Lower leg skin (tissue), 4 donors: ENCODE measurements at regions not wholly inside any gene's neighbourhood (a gene's known extent, or its start where the extent isn't known, plus 50 kb on each side); places are given as distances from the start of the nearest gene placed in this dataset.

Experiments used
- DNase-seq, 2 donors: peaks; one replicate each; pipeline ENCODE4 v3.0.0-alpha.2; 2019; ENCODE audit warnings: low spot score in 2 of 2
- H3K4me3 ChIP-seq: fragments of 200-600 bp; sonication (generic); 2 replicates; pipeline ENCODE4 v1.5.1; 2017; ENCODE audit warnings: mild to moderate bottlenecking, low read depth; ENCODE audit not compliant: poor library complexity, severe bottlenecking
- POLR2A ChIP-seq, 2 donors: fragments of 450-650 bp; IDR thresholded peaks; one replicate each; pipeline ENCODE4 v1.6.1; 2016 to 2017; ENCODE audit warnings: antibody characterized with exemption in 2 of 2, mild to moderate bottlenecking in 1 of 2, moderate library complexity in 1 of 2
- WGBS, 2 donors: methylation state at CpG; one replicate each; pipeline ENCODE4 v1.1.5; 2018; 5-methylcytosine and 5-hydroxymethylcytosine counted together
- intact Hi-C: fragments of 100-400 bp; cut with DNase I; formaldehyde crosslinking; loops from one replicate; pipeline ENCODE4 v1.15.0; 2023; ENCODE audit warnings: low total_unique reads
- TF ChIP-seq, protein P1 (sequence below), 3 donors: fragments of 450-650 bp; IDR thresholded peaks; one replicate each; pipeline ENCODE4 v1.5.1; 2016; ENCODE audit warnings: antibody characterized with exemption in 3 of 3, mild to moderate bottlenecking in 3 of 3, moderate library complexity in 2 of 3

- no peak for TF ChIP-seq POLR2A (IDR thresholded peaks at IDR 0.05)
- TF ChIP-seq, protein P1, sequence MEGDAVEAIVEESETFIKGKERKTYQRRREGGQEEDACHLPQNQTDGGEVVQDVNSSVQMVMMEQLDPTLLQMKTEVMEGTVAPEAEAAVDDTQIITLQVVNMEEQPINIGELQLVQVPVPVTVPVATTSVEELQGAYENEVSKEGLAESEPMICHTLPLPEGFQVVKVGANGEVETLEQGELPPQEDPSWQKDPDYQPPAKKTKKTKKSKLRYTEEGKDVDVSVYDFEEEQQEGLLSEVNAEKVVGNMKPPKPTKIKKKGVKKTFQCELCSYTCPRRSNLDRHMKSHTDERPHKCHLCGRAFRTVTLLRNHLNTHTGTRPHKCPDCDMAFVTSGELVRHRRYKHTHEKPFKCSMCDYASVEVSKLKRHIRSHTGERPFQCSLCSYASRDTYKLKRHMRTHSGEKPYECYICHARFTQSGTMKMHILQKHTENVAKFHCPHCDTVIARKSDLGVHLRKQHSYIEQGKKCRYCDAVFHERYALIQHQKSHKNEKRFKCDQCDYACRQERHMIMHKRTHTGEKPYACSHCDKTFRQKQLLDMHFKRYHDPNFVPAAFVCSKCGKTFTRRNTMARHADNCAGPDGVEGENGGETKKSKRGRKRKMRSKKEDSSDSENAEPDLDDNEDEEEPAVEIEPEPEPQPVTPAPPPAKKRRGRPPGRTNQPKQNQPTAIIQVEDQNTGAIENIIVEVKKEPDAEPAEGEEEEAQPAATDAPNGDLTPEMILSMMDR (IDR thresholded peaks at IDR 0.05) = no peak
- intact Hi-C loops = no loop called here
- H3K4me3 ChIP-seq = no peak overlapping the region
- 73 to 91% methylated on average over 2 of the region's 2 CpGs for WGBS, 2 donors
- no peak for DNase-seq
Measured at GRCh38 chr5:82694711-82695285, 382.4 kb downstream of the TMEM167A start.

DNA sequence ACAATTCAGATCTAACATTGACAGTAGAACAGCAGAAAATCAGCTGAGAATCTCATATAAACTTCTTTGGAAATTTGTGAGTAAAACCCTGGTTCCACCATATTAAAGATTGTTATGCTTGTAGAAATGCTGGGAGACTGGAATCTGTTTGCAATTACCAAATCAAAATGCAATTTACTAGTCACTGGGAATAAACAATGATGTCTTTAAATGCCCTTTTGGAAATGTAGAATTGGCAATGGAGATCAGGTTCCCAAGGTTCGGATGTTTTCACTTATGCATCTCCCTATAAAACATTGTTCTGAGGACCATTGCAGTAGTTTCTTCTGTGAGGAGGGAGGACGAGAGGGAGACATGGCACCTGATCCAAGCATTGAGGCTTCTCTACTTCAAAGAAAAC lies 384.4 kb downstream of the TMEM167A start:
- TF ChIP-seq, protein P1 (IDR thresholded peaks at IDR 0.05) = no peak
- TF ChIP-seq POLR2A (IDR thresholded peaks at IDR 0.05) = no peak
- DNase-seq = no peak
- WGBS, 2 donors = 41 to 64% methylated on average over 2 of the region's 2 CpGs
- intact Hi-C loops = no loop called here
- H3K4me3 ChIP-seq = no peak overlapping the region

DNA sequence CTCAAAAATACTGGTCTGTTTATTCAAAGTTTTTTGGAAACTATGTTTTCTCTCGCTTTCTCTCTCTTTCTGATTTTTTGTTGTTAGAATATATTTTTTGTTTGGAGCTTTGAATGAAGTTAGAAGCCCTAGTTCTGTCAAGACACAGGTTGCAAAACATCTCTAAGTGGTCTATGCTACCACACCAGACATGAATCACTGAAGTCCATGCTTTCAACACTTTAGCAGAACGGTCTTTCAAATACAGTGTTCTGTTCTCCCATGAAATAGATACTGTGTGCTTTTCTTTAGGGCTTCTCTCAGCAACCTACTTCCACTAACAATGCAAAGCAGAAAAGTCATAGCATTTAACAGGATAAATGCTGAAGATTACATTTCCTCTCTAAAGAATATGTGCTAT lies 392.5 kb downstream of the TMEM167A start:
- intact Hi-C loops = no loop called here
- no peak overlapping the region for H3K4me3 ChIP-seq
- DNase-seq = no peak
- TF ChIP-seq, protein P1 (IDR thresholded peaks at IDR 0.05) = no peak
- TF ChIP-seq POLR2A (IDR thresholded peaks at IDR 0.05) = no peak
- 85 to 96% methylated on average over 2 of the region's 2 CpGs for WGBS, 2 donors

DNA sequence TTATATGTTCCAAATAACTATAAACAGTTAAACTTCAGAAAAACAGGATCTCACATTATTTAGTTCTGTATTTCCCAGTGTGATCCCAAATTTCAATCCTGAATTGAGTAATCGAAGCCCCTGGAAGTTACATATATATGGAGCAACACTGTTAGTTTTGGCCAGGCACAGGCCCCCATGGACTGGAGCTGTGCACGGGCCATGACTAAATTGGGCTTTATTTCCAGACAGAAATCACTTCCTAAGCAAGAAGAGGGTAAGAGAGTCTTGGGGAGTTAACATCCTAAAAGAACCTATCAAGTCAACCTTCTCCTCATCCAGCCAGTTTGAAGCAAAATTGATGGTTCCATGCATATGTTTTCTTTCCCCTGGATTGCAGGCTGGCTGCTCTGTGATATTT lies 393.0 kb downstream of the TMEM167A start:
- TF ChIP-seq, protein P1 (IDR thresholded peaks at IDR 0.05) = no peak
- no peak for TF ChIP-seq POLR2A (IDR thresholded peaks at IDR 0.05)
- intact Hi-C loops = no loop called here
- no peak for DNase-seq
- H3K4me3 ChIP-seq = no peak overlapping the region
- WGBS, 2 donors = 78 to 79% methylated on average over 2 of the region's 2 CpGs

GRCh38 chr5:82679660-82680059 lies 397.5 kb downstream of the TMEM167A start:
- TF ChIP-seq POLR2A (IDR thresholded peaks at IDR 0.05) = no peak
- TF ChIP-seq, protein P1 (IDR thresholded peaks at IDR 0.05) = no peak
- no peak overlapping the region for H3K4me3 ChIP-seq
- intact Hi-C loops = no loop called here
- WGBS, 2 donors = 56 to 65% methylated on average over 4 of the region's 4 CpGs
- DNase-seq = no peak

DNA sequence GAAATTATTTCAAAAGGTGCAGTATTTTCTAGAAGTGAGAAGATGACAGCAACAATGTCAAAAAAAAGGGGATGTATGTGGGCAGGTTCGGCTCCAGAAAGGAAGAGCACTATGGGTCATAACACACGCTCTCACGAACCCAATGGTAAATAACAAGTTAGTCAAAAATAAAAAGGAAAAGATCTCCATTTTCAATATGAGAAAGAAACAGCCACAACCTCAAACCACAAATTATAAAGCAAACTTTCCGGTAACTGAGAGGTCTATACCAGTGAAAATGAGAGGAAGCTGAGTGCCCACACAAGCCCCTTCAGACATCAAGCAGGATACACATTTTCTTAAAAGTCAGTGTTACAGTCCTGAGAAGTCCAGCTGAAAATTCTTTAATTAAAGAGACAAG lies 398.5 kb upstream of the RPS23 start:
- H3K4me3 ChIP-seq = no peak overlapping the region
- intact Hi-C loops = no loop called here
- TF ChIP-seq POLR2A (IDR thresholded peaks at IDR 0.05) = no peak
- TF ChIP-seq, protein P1 (IDR thresholded peaks at IDR 0.05) = no peak
- 87 to 90% methylated on average over 4 of the region's 4 CpGs for WGBS, 2 donors
- DNase-seq = no peak
